Stimulated activated CD4-positive, alpha-beta T cell treated with anti-CD3 and anti-CD28 coated beads, Interleukin-1b, Interleukin-23, amount 100 ng/mL, for 24 hours (primary cell): ENCODE measurements at regions not wholly inside any gene's neighbourhood (a gene's known extent, or its start where the extent isn't known, plus 50 kb on each side); places are given as distances from the start of the nearest gene placed in this dataset.

ENCODE experiments used
- DNase-seq, 4 experiments: peaks; one replicate each; pipeline ENCODE4 v3.0.0-alpha.2; 2020; ENCODE audit warnings: low read depth in 4 of 4, low spot score in 1 of 4

DNA sequence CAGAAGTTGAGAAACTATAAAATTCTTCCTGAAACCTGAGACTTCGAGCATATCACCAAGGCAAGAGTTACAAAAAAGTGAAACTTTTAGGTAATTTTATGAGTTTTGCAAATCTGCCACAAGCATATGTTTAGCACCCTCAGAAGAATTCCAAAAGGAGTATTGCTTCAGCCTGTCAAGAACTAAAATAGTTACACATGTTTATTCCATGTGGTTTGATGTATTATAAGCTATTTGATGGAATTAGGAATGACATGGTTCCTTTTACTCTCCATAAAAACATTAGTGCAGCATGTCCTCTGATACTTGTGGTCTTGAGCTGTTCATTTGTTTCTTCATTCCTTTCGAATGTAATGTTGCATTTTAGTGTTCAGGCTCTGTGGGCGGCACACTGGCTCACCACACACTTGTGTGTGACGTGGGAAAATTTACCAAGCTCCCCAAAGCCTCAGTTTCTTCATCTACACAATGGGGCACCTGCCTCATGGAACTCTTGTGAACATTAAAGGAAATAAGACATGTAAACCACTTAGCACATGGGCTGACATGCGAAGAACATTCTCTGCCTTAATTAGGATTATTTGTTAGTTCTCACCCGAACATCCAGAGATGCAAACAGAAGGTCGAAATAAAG lies 204.2 kb upstream of the FOXF1 start:
- DNase-seq: no peak

DNA sequence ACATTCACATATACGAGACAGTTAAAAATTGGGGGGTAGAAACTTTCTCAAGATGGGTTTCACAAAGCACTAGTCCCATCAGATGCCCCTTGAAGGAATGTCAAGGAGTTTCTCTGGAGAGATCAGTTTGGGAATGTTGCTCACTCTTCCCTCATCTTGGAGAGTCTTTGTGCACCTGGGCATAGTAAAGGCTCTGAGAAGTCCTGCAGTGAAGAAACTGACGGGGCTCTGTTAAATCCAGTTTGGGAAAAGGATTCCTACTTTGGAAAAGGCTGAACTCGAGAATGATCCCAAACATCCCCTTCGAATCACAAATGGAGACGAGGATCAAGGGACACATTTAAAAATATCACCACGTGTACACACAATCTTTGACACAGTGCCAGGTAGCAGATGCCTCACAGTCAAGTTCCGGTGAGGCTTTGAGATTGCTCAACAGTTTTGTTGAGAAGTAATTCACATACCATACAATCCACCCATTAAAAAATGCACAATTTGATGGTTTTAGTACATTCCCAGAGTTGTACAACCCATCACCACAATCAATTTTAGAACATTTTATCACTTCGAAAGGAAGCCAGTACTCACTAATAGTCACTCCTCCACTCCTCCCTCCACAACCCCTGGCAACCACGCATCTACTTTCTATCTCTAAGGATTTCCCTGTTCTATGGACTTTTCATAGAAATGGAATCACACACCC lies 203.4 kb upstream of the FOXF1 start:
- DNase-seq: no peak

- no peak for DNase-seq
These were observed 202.8 kb upstream of the FOXF1 start for GRCh38 chr16:86307514-86307903.

- DNase-seq: no peak
These were observed 201.8 kb upstream of the FOXF1 start for GRCh38 chr16:86308514-86308913.

GRCh38 chr16:86313631-86314030 lies 196.7 kb upstream of the FOXF1 start:
- DNase-seq: no peak

DNA sequence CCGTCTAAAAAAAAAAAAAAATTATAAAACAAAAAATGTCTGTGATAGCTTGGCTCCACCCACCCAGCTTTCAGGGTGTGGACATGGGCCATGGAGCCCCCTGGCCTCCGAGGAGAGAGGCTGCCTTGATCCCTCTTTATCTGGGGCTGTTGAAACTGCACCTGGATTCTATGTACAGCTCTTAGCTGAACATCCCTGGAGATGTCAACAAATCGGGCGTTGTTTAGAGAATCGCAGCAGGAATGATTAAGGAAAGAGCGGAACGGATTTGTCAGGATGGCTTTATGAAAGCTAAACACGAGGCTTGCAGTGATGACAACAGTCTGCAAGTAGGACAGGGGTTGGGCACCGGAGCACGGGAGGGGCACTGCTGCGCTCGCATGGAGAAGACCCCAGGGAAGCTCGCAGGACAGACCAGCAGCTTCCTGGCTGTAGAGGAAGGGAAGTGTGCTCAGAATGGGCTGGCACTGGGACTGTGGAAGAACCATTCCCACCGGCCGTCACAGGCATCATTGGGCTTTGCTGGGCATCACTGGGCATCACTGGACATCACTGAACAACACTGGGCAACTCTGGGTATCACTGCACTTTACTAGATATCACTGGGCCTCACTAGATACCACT lies 195.8 kb upstream of the FOXF1 start:
- no peak for DNase-seq

- no peak for DNase-seq
These were observed 193.1 kb upstream of the FOXF1 start for GRCh38 chr16:86316967-86317812.

DNA sequence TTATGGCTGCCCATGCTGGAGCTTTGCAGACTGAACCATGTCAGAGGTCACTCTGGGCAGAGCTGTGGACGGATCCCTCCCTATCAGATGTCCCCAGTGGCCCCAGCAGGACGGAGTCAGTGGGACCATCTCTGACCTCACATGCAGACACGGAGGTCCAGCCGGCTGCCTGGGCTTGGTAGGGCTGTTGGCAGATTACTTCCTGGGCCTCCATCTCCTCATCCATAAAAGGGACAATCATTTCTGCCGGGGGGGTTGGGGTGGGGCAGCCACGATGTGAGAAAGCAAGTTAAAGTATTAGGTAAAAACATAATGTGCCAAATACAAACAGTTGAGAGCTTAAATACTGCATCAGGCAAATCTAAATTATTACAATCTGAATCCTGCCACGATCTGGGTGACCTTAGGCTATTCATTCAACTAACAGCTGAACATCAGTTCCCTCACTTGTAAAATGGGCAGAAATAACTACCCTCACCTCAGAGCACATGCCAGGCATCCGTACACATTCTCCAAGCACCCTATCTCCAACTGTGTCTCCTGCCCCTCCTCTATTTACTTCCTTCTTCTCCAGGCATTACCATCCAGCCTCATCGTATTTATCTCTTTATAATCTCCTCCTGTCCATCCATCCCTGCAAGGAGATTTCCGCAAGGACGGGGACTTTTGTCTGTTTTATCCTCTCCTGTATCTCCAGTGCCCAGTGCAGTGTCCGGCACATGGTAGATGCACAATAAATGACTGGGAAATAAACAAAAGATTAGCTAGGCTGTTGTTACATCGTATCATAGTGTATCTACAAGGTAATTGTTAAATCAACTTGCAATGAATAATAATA lies 192.3 kb upstream of the FOXF1 start:
- DNase-seq: no peak

DNA sequence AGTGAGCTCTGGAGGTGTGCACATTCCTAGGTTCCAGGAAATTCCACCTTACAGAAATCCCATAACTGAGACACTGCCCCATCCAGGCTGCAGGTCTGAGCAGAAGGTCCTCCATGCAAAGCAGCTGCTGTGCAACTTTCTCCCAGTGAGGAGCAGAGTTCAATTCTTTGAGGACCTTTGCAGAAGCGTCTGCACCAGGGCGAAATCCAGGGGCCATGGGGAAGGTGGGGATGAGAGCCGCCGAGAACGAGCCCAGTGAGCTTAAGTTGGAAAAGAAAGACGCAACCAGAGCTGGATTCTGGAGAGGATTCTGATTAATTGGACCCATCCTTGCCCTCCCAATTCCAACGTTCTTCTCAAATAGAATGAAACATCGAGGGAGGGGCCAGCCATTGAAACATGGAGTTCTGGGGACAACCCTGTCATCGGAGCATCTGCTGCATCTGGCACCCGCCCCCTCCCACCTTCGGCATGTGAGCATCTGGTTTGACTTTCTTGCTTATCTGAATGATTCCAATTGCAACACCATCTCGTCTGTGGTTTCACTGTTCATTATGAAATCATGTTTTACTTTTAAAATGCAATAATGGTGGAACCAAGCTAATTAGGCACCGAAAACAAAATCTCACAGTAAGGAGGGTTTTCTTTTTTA lies 190.6 kb upstream of the FOXF1 start:
- no peak for DNase-seq

GRCh38 chr16:86320237-86320595 lies 190.1 kb upstream of the FOXF1 start:
- no peak for DNase-seq

GRCh38 chr16:86321491-86321890 lies 188.8 kb upstream of the FOXF1 start:
- no peak for DNase-seq

DNA sequence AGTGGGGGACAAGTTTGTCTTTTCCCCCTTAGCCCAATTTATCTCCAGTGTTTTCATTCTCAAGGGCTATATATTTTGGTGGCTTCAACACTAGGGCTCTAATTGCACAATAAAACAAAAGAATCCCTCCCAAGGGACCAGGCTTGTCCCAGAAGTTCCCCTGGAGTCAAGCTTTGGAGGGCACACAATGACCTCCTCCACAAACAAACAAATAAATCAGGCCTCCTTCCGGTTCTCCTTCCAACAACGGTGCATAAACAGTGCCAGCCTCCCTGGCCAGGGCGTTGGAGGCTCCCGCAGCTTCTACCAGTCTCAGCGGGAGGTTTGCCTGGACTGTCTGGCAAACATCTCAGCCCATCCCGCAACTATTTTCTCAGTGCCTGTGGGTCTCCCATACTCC lies 188.0 kb upstream of the FOXF1 start:
- DNase-seq: no peak

DNA sequence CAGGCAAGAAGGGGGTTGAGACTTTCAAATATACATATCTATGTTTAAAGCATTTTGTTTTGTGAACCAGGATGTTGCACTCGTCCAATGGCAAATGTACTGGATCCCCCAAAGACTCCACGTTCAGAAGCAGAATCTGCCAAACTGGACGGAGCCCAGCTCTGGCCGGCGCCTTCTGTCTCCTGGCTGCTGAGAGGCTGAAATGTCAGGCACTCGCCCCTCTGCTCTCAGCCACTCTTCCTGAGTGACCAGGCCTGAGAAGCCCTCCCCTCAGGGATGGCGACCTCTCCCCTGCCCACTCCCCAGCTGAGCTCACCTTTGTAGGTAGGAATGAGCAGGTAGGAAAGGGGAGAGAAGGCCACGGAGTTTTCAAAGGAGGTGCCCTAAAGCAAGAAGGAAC lies 187.5 kb upstream of the FOXF1 start:
- DNase-seq: no peak

- no peak for DNase-seq
These were observed 186.0 kb upstream of the FOXF1 start for GRCh38 chr16:86324320-86324719.

- DNase-seq: no peak
These were observed 185.0 kb upstream of the FOXF1 start for GRCh38 chr16:86325360-86325759.

DNA sequence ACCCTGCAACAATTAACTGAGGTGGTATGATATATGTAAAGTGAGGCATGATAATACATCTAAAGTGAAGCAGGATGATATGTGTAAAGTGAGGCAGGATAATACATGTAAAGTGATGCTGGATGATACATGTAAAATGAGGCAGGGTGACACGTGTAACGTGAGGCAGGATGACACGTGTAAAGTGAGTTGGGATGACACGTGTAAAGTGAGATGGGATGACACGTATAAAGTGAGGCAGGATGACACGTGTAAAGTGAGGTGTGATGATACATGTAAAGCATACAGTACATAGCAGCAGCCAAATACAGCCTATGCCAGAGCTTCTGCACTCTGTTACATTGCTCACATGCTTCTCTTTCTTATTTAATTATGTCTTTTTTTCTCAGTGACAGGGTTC lies 184.4 kb upstream of the FOXF1 start:
- no peak for DNase-seq

DNA sequence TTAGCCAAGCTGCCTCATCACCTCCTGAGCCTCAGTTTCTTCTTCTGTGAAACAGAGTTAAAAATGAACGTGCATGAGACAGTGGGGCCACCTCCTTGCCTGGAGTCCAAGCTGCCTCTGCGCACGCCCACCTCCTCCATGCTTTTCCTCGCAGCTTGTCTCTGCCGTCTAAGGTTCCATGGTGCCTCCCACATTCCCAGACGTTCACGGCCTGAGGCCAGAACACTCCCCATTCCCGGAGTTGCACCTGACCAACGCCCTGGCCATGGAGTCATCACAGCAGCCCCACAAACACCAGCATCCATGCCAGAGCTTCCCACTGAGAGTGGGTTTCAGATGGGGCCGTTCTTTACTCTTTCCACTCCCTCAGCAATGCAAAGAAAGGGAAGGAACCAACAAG lies 183.0 kb upstream of the FOXF1 start:
- DNase-seq: no peak

- no peak for DNase-seq
These were observed 179.4 kb upstream of the FOXF1 start for GRCh38 chr16:86330906-86331305.

- DNase-seq: no peak
These were observed 176.2 kb upstream of the FOXF1 start for GRCh38 chr16:86334079-86334635.
